Left ventricle myocardium inferior (tissue), 1 donor: ENCODE measurements at regions not wholly inside any gene's neighbourhood (a gene's known extent, or its start where the extent isn't known, plus 50 kb on each side); places are given as distances from the start of the nearest gene placed in this dataset.

Experiments
- DNase-seq: peaks from one replicate; pipeline ENCODE4 v3.0.0-alpha.2; 2020
- H3K27ac ChIP-seq: fragments of 200-600 bp; replicated peaks from 2 replicates; pipeline ENCODE4 v1.8.0; 2021
- H3K27me3 ChIP-seq: fragments of 200-600 bp; 2 replicates; pipeline ENCODE4 v1.8.0; 2021; ENCODE audit warnings: low read depth
- H3K36me3 ChIP-seq: fragments of 200-600 bp; 2 replicates; pipeline ENCODE4 v1.8.0; 2021
- H3K4me1 ChIP-seq: fragments of 200-600 bp; 2 replicates; pipeline ENCODE4 v1.8.0; 2021
- H3K4me3 ChIP-seq: fragments of 200-600 bp; 2 replicates; pipeline ENCODE4 v1.8.0; 2021; ENCODE audit warnings: mild to moderate bottlenecking, moderate library complexity
- H3K9me3 ChIP-seq: fragments of 200-600 bp; replicated peaks from 2 replicates; pipeline ENCODE4 v1.8.0; 2021
- CTCF ChIP-seq: fragments of 200-600 bp; IDR thresholded peaks from 2 replicates; pipeline ENCODE4 v1.8.0; 2021; ENCODE audit warnings: antibody characterized with exemption, mild to moderate bottlenecking, borderline replicate concordance
- intact Hi-C: fragments of 100-400 bp; cut with micrococcal nuclease; formaldehyde crosslinking; loops from one replicate; pipeline ENCODE4 v1.11.0; 2022
- donor health status: DM: no; HTN: yes; CAD: no; lungs with severe emphysema.

- Histone ChIP-seq H3K27ac (no peak overlapping the region), H3K4me3 (no peak overlapping the region), H3K9me3 (no peaks in the 10 kb centered on the region), H3K27me3 (peaks cover 7% of the 10 kb centered on the region), H3K4me1 (no peaks in the 10 kb centered on the region), H3K36me3 (no peaks in the 10 kb centered on the region)
- intact Hi-C loops: no loop called here
- TF ChIP-seq CTCF: no peak
- DNase-seq: no peak
Observed at GRCh38 chr6:43922426-43923375, 152.7 kb downstream of the VEGFA start.

GRCh38 chr6:43921548-43922425 lies 151.8 kb downstream of the VEGFA start:
- H3K4me1 ChIP-seq: no peaks in the 10 kb centered on the region
- H3K27ac ChIP-seq: no peak overlapping the region
- TF ChIP-seq CTCF: no peak
- intact Hi-C loops: no loop called here
- no peaks in the 10 kb centered on the region for H3K36me3 ChIP-seq
- peaks cover 7% of the 10 kb centered on the region for H3K27me3 ChIP-seq
- no peak overlapping the region for H3K4me3 ChIP-seq
- DNase-seq: no peak
- H3K9me3 ChIP-seq: no peaks in the 10 kb centered on the region

GRCh38 chr6:43921039-43921438 lies 151.0 kb downstream of the VEGFA start:
- Histone ChIP-seq H3K36me3 (no peaks in the 10 kb centered on the region), H3K9me3 (no peaks in the 10 kb centered on the region), H3K4me1 (no peaks in the 10 kb centered on the region), H3K4me3 (no peak overlapping the region), H3K27ac (no peak overlapping the region), H3K27me3 (peaks cover 7% of the 10 kb centered on the region)
- TF ChIP-seq CTCF: no peak
- intact Hi-C loops: no loop called here
- DNase-seq: no peak

- intact Hi-C loops: no loop called here
- H3K27me3 ChIP-seq: peaks cover 7% of the 10 kb centered on the region
- no peak for TF ChIP-seq CTCF
Observed at GRCh38 chr6:43919774-43920173, 149.8 kb downstream of the VEGFA start.

GRCh38 chr6:43917878-43918382 lies 147.9 kb downstream of the VEGFA start:
- DNase-seq: no peak
- Histone ChIP-seq H3K36me3 (no peaks in the 10 kb centered on the region), H3K27me3 (peaks cover 7% of the 10 kb centered on the region), H3K27ac (no peak overlapping the region), H3K4me1 (no peaks in the 10 kb centered on the region), H3K4me3 (no peak overlapping the region), H3K9me3 (no peaks in the 10 kb centered on the region)
- no peak for TF ChIP-seq CTCF
- intact Hi-C loops: no loop called here

More at GRCh38 chr6:43919774-43920173, 149.8 kb downstream of the VEGFA start:
- Histone ChIP-seq H3K36me3 (no peaks in the 10 kb centered on the region), H3K9me3 (no peaks in the 10 kb centered on the region), H3K4me1 (no peaks in the 10 kb centered on the region), H3K27ac (no peak overlapping the region), H3K4me3 (no peak overlapping the region)
- DNase-seq: no peak
